A673 (cell line): ENCODE measurements at regions not wholly inside any gene's neighbourhood (a gene's known extent, or its start where the extent isn't known, plus 50 kb on each side); places are given as distances from the start of the nearest gene placed in this dataset.

Experiments used
- CTCF ChIP-seq: fragments of 300-800, 200-600 bp; sonication (generic); conservative IDR thresholded peaks from 2 replicates; pipeline ENCODE4 v1.5.1; 2017; ENCODE audit warnings: low read depth, mild to moderate bottlenecking, antibody characterized with exemption, low read length, moderate library complexity, mixed read lengths
- EZH2 ChIP-seq: fragments of 200-600 bp; sonication (generic); IDR thresholded peaks from 2 replicates; pipeline ENCODE4 v1.6.1; 2017; ENCODE audit warnings: borderline replicate concordance, low read depth, mild to moderate bottlenecking, mixed read lengths, antibody characterized with exemption, low read length; ENCODE audit not compliant: poor library complexity, severe bottlenecking

GRCh38 chr5:162288647-162289296, 221.2 kb downstream of the GABRG2 start:
- TF ChIP-seq CTCF, result no peak
- TF ChIP-seq EZH2, result no peak
